ENCODE measurements at regions not wholly inside any gene's neighbourhood (a gene's known extent, or its start where the extent isn't known, plus 50 kb on each side); places are given as distances from the start of the nearest gene placed in this dataset.

- DNase-seq, result no peak
Measured at GRCh38 chr6:167710363-167710920, 116.3 kb upstream of the AFDN start.

GRCh38 chr6:167711211-167711610 is 115.5 kb upstream of the AFDN start:
- DNase-seq, result no peak

- no peak for DNase-seq
Measured at GRCh38 chr6:167711768-167712730, 114.7 kb upstream of the AFDN start.

GRCh38 chr6:167712731-167713475 is 113.8 kb upstream of the AFDN start:
- no peak for DNase-seq

GRCh38 chr6:167714152-167714551 is 112.6 kb upstream of the AFDN start:
- no peak for DNase-seq

- DNase-seq, result no peak
Measured at GRCh38 chr6:167717455-167717854, 109.3 kb upstream of the AFDN start.

- DNase-seq, result no peak
Measured at GRCh38 chr6:167717867-167718266, 108.8 kb upstream of the AFDN start.

- DNase-seq, result no peak
Measured at GRCh38 chr6:167719920-167720319, 106.8 kb upstream of the AFDN start.

- no peak for DNase-seq
Measured at GRCh38 chr6:167720456-167721285, 106.0 kb upstream of the AFDN start.

- no peak for DNase-seq
Measured at GRCh38 chr6:167721291-167721690, 105.4 kb upstream of the AFDN start.

GRCh38 chr6:167722634-167723309 is 103.9 kb upstream of the AFDN start:
- no peak for DNase-seq

GRCh38 chr6:167726043-167726621 is 100.6 kb upstream of the AFDN start:
- DNase-seq, result no peak

GRCh38 chr6:167730441-167730840 is 96.3 kb upstream of the AFDN start:
- DNase-seq, result no peak

GRCh38 chr6:167731216-167731615 is 95.5 kb upstream of the AFDN start:
- no peak for DNase-seq

GRCh38 chr6:167731731-167732422 is 94.8 kb upstream of the AFDN start:
- no peak for DNase-seq

- DNase-seq, result no peak
Measured at GRCh38 chr6:167733740-167734661, 92.7 kb upstream of the AFDN start.

- no peak for DNase-seq
Measured at GRCh38 chr6:167734662-167735083, 92.0 kb upstream of the AFDN start.

- no peak for DNase-seq
Measured at GRCh38 chr6:167735084-167735950, 91.4 kb upstream of the AFDN start.

GRCh38 chr6:167735951-167736288 is 90.8 kb upstream of the AFDN start:
- no peak for DNase-seq
